Fibroblast of skin of scalp (primary cell): ENCODE measurements at regions not wholly inside any gene's neighbourhood (a gene's known extent, or its start where the extent isn't known, plus 50 kb on each side); places are given as distances from the start of the nearest gene placed in this dataset.

Source experiments
- DNase-seq: peaks from one replicate; pipeline ENCODE4 v3.0.0-alpha.2; 2013

DNA sequence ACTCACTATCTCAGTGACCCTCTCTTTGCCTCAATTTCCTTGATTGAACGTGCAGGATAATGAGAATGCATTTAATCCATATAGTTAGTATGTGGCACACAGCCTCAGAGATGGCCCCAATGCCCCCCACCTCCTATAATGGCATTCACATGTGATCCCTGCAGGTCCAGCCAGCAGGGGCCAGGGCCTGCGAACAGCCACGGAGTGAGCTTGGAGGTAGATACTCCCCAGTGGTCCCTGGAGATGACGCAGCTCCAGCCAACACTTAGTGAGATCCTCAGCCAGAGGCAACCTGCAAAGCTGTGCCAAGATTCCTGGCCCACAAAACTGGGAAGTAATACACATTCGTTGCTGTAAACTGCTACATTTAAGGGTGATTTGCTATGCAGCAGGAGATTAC is 184.9 kb upstream of the NSMCE3 start:
- DNase-seq: no peak

DNA sequence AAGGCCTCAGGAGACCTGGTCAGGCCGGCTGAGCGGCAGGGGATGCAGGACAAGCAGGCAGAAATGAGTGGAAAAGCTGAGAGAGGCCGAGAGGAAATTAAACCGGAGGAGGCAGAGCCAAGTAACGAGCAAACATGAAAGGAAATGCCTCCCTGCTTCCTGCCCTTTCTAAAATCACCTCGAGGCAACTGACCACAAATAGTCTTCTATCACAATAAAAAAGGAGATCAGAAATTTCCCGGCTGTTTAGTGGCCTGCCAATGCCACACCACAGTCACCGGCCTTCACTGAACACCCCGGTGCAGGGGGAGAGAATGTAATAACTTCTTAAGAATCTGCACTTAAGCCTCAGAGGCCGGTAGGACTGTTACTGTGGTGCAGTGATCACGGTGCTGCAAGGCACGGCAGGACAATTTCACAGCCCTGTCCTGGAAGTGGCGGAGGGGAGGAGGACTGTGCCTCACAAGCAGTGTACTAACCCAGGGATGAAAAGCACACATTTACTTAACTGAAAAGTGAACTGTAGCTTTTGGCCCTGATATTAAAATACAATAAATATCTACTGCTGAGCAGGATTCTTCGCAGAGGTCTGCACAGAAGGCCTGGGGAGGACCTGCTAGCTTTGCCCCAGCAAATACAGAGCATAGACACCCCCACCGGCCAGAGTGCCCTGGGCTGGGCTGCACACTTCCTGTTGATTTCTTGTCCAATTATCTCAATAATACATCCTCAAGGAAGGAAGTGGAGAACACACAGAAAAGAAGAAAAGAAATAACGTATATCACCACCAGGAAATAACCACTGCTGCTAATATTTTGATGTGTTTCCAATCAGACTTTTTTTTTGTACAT is 183.5 kb upstream of the NSMCE3 start:
- no peak for DNase-seq

DNA sequence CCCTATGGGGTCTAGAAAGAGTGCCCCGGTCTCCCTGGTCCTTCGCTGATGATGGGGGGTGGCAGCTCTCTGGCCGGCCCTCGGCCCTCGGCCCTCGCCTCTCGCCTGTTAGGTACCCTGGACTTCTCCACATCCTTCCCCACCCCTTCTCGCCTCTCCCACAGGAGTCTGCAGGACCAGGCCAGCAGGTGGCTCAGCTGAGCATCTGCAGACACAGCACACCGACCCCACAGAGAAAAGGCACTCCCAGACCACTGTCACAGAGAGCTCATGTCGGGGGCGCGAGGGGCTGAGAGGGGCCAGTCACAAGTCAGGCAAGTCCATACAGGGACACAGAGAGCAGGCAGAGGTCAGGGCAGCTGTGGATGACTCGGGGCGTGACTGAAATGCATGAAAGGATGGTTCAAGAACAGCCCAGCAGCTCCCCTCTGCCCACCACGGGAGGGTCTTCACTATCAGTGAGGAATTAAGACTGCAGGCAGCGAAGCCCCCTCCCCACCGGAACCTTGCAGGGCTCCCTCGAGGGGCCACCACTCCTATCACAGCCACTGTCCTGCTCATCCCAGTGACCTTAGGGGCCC is 181.7 kb upstream of the NSMCE3 start:
- DNase-seq: no peak

DNA sequence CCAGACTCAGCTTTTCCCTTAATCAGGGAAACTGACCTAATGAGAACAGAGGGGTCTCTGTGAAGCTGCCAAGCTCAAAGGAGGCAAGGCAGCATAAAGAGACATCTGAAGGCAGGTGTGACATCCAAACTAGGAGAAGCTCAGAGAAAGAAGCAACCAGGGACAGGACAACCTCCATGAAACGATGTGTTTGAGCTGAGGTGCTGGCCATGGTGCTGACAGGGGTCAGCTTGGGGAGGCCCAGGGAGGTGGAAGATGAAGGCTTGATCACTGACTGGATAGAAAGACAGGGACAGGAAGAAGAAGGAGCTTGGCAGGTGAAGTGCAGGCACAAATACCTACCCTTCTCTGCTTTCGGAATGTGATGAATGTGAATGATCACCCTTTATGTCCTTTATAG is 179.5 kb upstream of the NSMCE3 start:
- peak; percentile 33 for DNase-seq

DNA sequence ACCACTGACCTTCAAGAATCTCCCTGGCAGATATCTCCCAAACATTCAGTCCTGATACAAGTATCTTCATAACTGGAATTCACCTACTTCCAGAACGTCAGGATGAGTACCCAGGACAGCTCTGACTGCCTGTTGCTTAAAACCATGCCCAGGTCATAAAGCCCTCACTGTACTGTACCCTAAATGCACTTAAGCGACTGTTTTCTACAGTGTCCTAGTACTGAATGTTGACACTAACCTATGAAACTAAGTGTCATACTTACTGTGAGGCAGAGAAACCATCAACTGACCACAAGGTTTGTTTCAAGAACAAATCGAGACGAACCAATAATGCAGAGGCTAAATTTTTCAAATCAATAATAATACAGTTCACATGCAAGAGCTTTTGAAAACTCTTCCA is 178.7 kb upstream of the NSMCE3 start:
- no peak for DNase-seq

DNA sequence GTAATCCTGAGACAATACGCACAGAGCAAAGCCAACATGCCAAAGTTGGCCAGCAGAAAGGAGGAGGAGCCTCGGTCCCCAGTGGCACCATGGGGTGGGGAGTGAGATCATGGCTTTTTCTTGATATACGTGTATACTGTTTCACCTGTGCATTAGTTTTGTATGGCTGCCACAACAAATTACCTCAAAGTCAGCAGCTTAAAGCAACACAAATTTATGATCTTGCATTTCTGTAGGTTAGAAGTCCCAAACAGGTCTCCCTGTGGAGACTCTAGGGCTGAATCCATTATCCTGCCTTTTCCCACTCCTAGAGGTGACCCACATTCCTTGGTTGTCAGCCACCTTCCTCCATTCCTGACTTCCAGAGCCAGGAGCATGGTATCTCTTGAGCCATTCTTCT is 176.9 kb upstream of the NSMCE3 start:
- DNase-seq: no peak

DNA sequence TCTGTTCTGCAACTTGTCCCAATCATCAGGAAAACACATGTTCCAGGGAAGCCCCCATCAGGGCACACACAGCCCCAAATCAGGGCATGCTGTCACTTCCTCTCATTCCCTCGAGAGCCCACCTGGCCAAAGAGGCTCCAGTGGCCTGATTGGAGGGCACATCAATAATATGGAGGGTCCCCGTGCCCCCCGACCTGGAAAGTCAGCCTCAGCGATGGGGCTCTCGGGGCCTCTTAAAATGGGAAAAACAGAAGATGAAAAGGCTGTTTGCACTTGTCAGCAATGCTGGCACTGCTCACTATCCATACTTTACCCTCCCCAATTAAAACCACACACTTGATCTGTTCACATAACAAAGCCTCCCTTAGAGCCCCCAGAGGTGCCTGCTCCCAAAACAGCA is 172.9 kb upstream of the NSMCE3 start:
- DNase-seq: no peak

DNA sequence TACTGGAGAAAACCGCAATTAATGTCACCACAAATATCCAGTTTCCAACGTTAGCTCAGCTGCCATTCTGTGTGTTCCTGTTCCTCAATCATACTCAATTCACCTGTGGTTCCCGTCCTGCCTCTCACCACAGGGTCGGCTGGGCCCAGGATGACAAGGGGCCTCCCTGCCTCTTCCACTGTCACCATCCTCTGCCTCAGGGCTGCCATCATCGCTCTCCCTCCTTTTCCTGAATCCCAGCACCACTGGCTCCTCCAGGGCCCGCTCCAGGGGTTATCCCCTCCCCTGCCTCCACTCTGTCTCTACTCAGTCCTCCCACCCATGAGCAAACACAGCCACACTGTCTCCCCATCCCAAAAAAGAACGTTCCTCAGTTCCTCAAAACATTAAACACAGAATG is 170.9 kb upstream of the NSMCE3 start:
- no peak for DNase-seq

DNA sequence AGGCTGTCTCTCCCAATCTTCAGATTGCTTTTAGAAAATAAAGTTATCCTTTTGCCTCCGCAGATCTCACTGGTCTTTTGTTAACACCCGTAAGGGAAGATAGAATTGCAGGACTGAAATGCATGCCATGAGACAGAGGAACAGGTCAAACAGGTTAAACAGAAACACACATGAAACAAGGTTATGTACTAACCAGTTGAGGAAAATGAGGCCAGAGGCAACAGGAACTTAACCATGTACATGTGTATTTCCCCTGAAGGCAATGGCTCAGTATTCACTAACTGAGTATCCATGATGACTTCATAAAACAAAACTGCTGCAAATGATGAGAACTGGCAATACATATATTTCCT is 169.1 kb upstream of the NSMCE3 start:
- DNase-seq: no peak

DNA sequence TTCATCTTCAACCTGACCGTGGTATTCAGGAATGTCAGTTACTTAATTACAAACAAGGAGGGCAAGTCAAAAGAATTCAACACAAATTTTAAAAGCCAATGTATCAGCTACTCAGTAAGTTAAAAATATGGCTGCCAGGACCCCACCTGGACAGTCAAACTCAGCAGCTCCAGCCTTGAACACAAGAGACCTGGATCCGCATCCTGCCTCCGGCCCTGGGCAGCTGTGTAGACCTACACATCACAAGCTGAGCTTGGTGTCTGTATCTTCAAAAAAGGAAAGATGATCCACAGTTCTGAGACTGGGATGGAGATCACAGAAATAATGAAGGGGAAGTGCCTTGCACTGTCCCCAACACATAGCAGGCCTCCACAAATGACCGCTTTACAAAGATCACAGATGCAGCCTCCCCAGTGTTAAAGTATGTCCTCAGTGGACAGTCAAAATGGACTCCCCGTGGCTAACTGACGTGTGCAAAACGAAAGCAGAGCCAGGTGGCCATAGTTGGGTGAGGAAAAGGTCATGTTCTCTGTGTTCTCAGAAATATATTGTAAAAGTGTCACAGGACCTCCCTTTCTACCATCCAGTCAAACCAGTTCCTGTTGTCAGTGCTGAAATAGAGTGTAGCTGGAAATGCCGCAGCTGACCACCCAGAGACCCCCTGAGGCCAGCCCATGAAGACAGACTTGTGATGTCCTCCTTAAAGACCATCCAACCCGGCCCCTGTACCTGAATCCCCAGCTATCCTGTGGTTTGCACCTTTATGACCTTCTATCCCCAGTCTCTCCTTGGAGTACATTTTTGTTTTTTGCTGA is 168.5 kb upstream of the NSMCE3 start:
- DNase-seq: no peak

DNA sequence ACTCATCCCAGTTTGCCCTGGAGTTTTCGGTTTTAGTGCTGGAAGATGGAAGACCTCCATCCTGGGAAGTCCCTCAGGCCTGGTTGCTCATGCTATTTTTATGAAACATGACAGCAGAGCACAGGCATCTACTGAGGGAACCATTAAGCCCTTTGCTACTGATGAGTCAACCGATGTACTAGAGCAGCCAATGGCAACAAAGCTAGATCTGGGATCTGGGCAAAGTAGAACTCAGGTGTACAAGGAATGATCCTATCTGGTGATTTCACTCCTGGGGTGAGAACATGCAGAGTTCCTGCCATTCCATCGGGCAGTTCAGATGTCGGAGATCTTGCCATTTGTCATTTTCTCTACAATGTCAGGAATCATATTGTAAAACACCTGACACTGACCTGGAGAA is 166.2 kb upstream of the NSMCE3 start:
- DNase-seq: peak; percentile 22

DNA sequence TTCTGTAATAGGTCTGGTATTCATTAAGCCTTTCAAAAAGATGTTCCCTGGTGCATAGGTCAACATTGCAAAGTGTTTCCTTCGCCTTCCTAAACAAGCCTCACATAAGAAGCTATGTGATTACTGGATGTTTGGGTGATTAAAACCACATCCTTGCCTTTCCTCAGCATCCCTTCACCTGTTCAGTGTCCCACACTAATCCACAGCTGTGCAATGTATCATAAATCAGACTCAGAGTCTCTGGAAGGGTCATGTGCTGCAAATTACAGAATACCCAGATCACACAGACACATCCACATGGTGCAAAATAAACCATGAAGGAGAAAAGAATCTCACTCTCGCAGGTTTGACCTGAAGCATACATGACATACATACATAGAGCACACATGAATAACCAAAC is 164.7 kb upstream of the NSMCE3 start:
- DNase-seq: no peak

DNA sequence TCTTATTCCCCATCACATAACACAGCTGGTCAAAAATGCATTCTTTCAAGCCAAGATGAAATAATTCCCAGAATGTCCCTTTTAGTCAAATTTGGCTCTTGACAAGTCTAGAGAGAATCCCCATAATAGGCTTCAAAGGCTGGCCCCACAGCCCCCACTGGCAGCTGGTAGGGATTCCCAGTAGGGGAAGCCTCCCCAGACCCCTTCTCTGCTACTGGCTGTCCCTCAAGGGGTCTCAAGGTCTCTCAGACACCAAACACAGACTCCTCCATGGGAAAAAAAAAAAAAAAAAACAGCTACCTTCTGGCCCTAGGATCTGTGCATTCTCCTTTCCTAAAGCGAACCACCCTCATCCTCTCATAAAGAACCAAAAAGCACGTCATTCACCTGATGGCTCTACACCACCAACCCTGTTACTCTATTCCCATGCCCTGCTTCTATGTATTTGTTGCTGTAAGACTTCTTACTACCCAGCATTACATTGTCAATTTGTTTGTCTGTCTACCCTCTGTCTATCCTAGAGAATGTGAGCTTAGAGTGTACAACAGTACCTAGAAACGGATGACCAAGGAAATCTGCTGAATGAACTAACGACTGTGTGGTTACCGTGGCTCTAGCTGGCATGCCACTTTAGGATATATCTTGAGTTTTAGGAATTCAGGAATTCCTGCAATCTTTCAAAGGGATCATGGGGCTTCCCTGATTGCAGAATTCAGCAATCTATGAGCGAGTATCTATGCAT is 164.1 kb upstream of the NSMCE3 start:
- peak; percentile 4 for DNase-seq

DNA sequence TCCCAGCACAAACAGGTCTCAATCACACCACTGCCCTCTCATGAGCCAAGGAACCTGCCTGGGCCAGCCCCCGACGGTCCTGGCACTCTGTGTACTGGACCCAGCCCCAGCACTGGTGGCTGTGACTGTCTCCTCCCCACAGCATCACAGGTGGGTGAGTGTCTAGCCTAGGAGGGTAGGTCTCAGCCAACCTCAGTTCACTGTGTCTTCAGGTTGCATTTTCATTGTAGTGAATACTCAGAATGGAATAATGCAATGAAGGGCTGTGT is 163.4 kb upstream of the NSMCE3 start:
- no peak for DNase-seq

DNA sequence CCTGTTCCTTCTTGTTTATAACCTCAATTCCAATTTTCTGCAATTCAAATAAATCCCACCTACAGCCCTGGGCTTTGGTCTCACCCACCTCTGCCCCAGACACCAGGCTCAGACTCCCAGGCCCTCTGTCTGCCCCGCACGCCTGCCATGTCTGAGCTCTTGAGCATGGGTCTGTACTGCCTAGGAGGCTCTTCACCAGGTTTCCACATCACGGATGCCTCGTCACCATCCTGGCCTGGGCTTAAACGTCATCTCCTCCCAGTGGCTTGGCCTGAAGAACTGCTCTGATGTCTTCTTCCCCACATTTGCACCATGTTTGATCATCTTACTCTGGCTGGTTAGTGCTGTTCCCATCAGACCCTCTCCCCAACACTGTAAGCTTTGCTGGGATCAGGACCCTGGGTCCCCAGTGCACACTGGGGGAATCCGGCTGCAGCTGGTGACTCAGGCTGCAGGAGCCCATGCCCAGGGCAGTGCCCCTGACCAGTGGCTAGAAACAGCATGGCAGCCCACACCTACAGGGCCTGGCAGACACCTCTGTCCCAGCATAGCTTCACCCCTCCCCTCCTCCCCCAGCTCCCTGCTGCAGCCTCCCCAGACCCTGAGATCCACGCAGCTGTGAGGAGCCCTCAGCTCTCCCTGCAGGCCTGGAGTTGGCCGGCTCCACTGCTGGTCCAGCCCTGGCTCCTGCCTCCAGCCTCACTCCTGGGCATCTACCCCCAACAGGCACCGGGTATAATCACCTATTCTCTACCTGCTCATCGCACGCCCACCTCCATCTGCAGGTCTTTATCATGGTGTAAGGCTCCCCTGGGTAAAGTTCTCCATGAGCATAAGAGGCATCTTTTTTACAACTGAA is 162.8 kb upstream of the NSMCE3 start:
- no peak for DNase-seq

DNA sequence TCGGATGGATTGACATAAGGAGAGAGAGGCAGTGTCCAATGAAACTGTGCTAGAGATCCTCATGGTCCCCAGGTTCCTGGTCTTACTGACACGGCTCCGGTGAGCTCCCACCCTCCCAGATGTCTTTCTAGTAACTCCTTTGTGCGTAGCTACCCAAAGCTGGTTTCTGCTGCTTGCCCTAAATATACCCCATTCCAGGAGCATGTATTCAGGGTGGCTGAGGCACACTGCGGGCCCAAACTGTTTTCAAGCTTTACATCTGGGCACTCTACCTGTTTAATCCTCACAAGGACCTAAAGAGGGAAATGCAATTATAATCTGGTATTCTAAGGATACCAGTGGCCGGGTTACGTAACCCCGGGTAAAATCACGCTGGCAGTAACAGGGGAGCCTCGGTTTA is 161.2 kb upstream of the NSMCE3 start:
- no peak for DNase-seq

DNA sequence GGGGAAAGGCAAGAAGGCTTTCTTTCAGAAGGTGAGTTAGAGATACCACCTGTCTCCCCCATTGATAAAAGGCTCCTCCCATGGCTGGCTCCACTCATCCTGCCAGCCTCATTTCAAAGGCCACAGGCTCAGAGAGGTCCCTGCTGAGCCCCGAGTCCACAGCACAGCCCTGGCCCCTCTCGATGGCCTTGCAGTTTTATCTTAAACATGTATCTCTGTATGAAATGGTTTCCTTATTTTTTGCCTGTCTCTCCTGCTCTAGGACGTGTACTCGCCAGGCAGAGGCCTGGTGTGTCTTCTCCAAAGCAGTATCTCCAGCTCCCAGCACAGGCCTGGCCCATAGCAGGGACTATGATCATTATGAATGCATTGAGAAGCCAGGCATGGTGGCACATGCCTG is 160.5 kb upstream of the NSMCE3 start:
- no peak for DNase-seq

DNA sequence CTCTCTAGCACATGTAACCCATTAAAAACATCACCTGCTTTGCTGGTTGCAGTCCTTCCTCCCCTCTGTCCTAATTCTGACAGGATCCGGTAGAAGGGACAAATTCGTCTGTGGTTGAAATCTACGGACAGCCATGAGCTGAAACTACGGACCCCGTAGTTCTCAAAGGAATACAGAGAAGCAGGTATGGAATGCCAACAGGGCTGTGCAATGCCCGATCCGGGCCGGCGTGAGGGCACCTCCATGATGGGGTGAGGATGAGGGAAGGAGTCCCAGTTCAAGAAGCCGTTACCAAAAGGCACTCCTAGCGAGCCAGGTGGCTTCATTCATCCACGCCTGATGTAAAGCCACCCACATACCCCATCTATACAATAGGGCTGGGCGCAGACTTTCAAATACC is 160.0 kb upstream of the NSMCE3 start:
- no peak for DNase-seq

DNA sequence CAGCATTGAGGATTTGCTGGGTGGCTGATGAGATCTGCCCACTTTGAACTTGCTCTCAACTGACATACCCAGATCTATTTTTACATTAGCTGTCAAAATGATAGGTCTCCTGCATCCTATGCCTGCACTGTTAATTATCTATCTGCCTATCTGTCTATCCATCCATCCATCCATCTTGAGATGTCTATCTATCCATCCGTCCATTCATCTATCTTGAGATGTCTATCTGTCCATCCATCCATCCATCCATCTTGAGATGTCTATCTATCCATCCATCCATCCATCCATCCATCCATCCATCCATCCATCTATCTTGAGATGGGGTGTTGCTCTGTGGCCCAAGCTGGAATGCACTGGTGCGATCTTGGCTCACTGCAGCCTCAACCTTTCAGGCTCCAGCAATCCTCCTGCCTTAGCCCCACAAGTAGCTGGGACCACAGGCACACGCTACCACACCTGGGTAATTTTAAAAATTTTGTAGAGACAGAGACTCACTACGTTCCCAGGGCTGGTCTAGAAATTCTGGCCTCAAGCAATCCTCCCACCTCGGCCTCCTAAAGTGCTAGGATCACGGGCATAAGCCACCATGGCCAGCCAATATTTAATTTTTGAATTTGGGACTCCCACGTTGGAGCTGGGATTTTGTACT is 159.4 kb upstream of the NSMCE3 start:
- no peak for DNase-seq

DNA sequence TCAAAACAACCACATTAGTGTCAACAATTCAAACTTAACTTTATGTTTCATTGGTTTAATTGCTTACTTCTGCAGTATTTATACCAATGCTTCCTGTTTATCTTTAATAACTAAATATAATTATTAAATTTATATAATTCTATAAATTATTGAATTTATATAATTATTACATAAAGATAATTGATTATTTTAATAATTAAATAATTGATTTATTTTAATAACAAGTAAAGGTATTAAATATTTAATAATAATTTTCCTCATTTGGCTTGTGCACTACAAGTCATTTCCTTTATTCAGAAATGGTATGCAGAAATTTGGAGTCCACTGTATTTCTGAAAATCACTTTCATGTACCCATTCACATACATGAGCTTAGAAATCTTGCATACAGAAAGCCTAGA is 156.2 kb upstream of the NSMCE3 start:
- DNase-seq: no peak

DNA sequence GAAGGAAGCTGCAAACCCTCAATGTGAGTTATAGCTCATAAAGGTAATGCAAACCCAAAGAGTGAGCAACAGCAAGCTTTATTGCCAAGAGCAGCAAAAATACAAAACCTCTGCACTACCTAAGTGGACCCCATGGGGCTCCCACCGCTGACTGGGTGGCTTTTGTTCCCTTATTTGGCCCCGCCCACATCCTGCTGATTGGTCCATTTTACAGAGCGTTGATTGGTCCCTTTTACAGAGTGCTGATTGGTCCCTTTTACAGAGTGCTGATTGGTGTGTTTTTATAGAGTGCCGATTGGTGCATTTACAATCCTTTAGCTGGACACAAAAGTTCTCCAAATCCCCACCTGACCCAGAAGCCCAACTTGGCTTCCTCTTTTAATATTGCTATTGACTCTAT is 154.5 kb upstream of the NSMCE3 start:
- DNase-seq: no peak

DNA sequence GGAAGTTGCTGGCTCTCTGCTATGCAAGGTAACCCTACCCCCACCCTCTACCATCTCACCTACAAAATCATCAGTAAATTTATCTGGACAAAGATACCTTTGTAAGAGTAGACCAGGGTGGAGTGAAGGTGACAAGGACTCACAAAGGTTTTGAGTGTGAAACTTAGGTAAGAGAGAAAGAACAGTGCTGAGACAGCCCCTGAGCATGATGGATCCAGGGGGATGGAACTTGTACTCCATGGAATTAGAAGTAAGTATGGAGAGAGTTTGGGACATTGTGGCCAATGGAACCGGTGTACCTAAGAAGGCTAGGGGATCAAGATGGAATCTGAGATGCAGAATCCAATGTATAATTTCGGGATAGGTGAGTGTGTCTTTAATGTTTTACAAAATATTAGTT is 153.0 kb upstream of the NSMCE3 start:
- no peak for DNase-seq
